ENCODE measurements at regions not wholly inside any gene's neighbourhood (a gene's known extent, or its start where the extent isn't known, plus 50 kb on each side); places are given as distances from the start of the nearest gene placed in this dataset.
"Not testable (repeated sequence)": the region's sequence is repeated elsewhere in the genome, so short reads cannot be mapped to it uniquely, and the experiment has no call there.

- DNase-seq = not testable (repeated sequence)
Measured at GRCh38 chr4:3896871-3897578, 130.8 kb downstream of the ADRA2C start.

GRCh38 chr4:3898098-3898497 lies 131.9 kb downstream of the ADRA2C start:
- CTCF ChIA-PET = no interaction called here

More at GRCh38 chr4:3896871-3897578, 130.8 kb downstream of the ADRA2C start:
- H3K4me3 ChIP-seq (ENCODE audit: control insufficient read depth in 1 of 7, extremely low read depth in 1 of 7, insufficient read depth in 4 of 7, low read depth in 2 of 7, low read length in 6 of 7); H3K9me3 ChIP-seq (ENCODE audit: control extremely low read depth in 1 of 5, control insufficient read depth in 4 of 5, insufficient read depth in 2 of 5, low read depth in 1 of 5, low read length in 4 of 5); H3K27ac ChIP-seq (ENCODE audit: insufficient read depth in 1 of 2, low read depth in 1 of 2, low read length in 2 of 2, poor library complexity in 1 of 2, severe bottlenecking in 2 of 2); H3K36me3 ChIP-seq (ENCODE audit: control insufficient read depth in 4 of 4, insufficient read depth in 4 of 4, low read length in 3 of 4); POLR2A ChIA-PET; H3K4me1 ChIP-seq (ENCODE audit: control extremely low read depth in 1 of 4, control insufficient read depth in 4 of 4, insufficient read depth in 4 of 4, low read length in 3 of 4); CTCF ChIA-PET: not testable (repeated sequence)
- 98% methylated on average over 7 of the region's 20 CpGs for WGBS (ENCODE audit: insufficient coverage)
- H3K27me3 ChIP-seq (replicated peaks in 2 of 5; ENCODE audit: control insufficient read depth in 4 of 5, insufficient read depth in 5 of 5, low read length in 4 of 5) = peaks cover 0 to 10% (median 2%) of the 10 kb centered on the region in 5 experiments

GRCh38 chr4:3898928-3899327 lies 132.7 kb downstream of the ADRA2C start:
- H3K27ac ChIP-seq (ENCODE audit: insufficient read depth in 1 of 2, low read depth in 1 of 2, low read length in 2 of 2, poor library complexity in 1 of 2, severe bottlenecking in 2 of 2); H3K4me3 ChIP-seq (ENCODE audit: control insufficient read depth in 1 of 7, extremely low read depth in 1 of 7, insufficient read depth in 4 of 7, low read depth in 2 of 7, low read length in 6 of 7); CTCF ChIA-PET; POLR2A ChIA-PET; H3K27me3 ChIP-seq (replicated peaks in 2 of 5; ENCODE audit: control insufficient read depth in 4 of 5, insufficient read depth in 5 of 5, low read length in 4 of 5); H3K4me1 ChIP-seq (ENCODE audit: control extremely low read depth in 1 of 4, control insufficient read depth in 4 of 4, insufficient read depth in 4 of 4, low read length in 3 of 4); H3K9me3 ChIP-seq (ENCODE audit: control extremely low read depth in 1 of 5, control insufficient read depth in 4 of 5, insufficient read depth in 2 of 5, low read depth in 1 of 5, low read length in 4 of 5); DNase-seq; H3K36me3 ChIP-seq (ENCODE audit: control insufficient read depth in 4 of 4, insufficient read depth in 4 of 4, low read length in 3 of 4): not testable (repeated sequence)
- 96% methylated on average over 8 of the region's 10 CpGs for WGBS (ENCODE audit: insufficient coverage)

More at GRCh38 chr4:3898098-3898497, 131.9 kb downstream of the ADRA2C start:
- H3K4me3 ChIP-seq (ENCODE audit: control insufficient read depth in 1 of 7, extremely low read depth in 1 of 7, insufficient read depth in 4 of 7, low read depth in 2 of 7, low read length in 6 of 7) = no peak overlapping the region
- 89% methylated on average over 11 of the region's 19 CpGs for WGBS (ENCODE audit: insufficient coverage)
- DNase-seq = no peak
- H3K4me1 ChIP-seq (ENCODE audit: control extremely low read depth in 1 of 4, control insufficient read depth in 4 of 4, insufficient read depth in 4 of 4, low read length in 3 of 4) = no peaks in the 10 kb centered on the region
- H3K9me3 ChIP-seq (ENCODE audit: control extremely low read depth in 1 of 5, control insufficient read depth in 4 of 5, insufficient read depth in 2 of 5, low read depth in 1 of 5, low read length in 4 of 5) = no peaks in the 10 kb centered on the region
- POLR2A ChIA-PET = no interaction called here
- no peaks in the 10 kb centered on the region for H3K36me3 ChIP-seq (ENCODE audit: control insufficient read depth in 4 of 4, insufficient read depth in 4 of 4, low read length in 3 of 4)
- peaks cover 0 to 5% (median 2%) of the 10 kb centered on the region in 5 experiments for H3K27me3 ChIP-seq (replicated peaks in 2 of 5; ENCODE audit: control insufficient read depth in 4 of 5, insufficient read depth in 5 of 5, low read length in 4 of 5)
- H3K27ac ChIP-seq (ENCODE audit: insufficient read depth in 1 of 2, low read depth in 1 of 2, low read length in 2 of 2, poor library complexity in 1 of 2, severe bottlenecking in 2 of 2) = no peak overlapping the region

- 84% methylated on average over 8 of the region's 15 CpGs for WGBS (ENCODE audit: insufficient coverage)
- POLR2A ChIA-PET; H3K4me1 ChIP-seq (ENCODE audit: control extremely low read depth in 1 of 4, control insufficient read depth in 4 of 4, insufficient read depth in 4 of 4, low read length in 3 of 4); H3K27me3 ChIP-seq (replicated peaks in 2 of 5; ENCODE audit: control insufficient read depth in 4 of 5, insufficient read depth in 5 of 5, low read length in 4 of 5); H3K36me3 ChIP-seq (ENCODE audit: control insufficient read depth in 4 of 4, insufficient read depth in 4 of 4, low read length in 3 of 4); DNase-seq; H3K27ac ChIP-seq (ENCODE audit: insufficient read depth in 1 of 2, low read depth in 1 of 2, low read length in 2 of 2, poor library complexity in 1 of 2, severe bottlenecking in 2 of 2); H3K4me3 ChIP-seq (ENCODE audit: control insufficient read depth in 1 of 7, extremely low read depth in 1 of 7, insufficient read depth in 4 of 7, low read depth in 2 of 7, low read length in 6 of 7); CTCF ChIA-PET; H3K9me3 ChIP-seq (ENCODE audit: control extremely low read depth in 1 of 5, control insufficient read depth in 4 of 5, insufficient read depth in 2 of 5, low read depth in 1 of 5, low read length in 4 of 5): not testable (repeated sequence)
Measured at GRCh38 chr4:3904264-3904955, 138.2 kb downstream of the ADRA2C start.

- H3K4me3 ChIP-seq (ENCODE audit: control insufficient read depth in 1 of 7, extremely low read depth in 1 of 7, insufficient read depth in 4 of 7, low read depth in 2 of 7, low read length in 6 of 7); H3K9me3 ChIP-seq (ENCODE audit: control extremely low read depth in 1 of 5, control insufficient read depth in 4 of 5, insufficient read depth in 2 of 5, low read depth in 1 of 5, low read length in 4 of 5); H3K27me3 ChIP-seq (replicated peaks in 2 of 5; ENCODE audit: control insufficient read depth in 4 of 5, insufficient read depth in 5 of 5, low read length in 4 of 5); H3K27ac ChIP-seq (ENCODE audit: insufficient read depth in 1 of 2, low read depth in 1 of 2, low read length in 2 of 2, poor library complexity in 1 of 2, severe bottlenecking in 2 of 2); H3K36me3 ChIP-seq (ENCODE audit: control insufficient read depth in 4 of 4, insufficient read depth in 4 of 4, low read length in 3 of 4); POLR2A ChIA-PET; DNase-seq; CTCF ChIA-PET; H3K4me1 ChIP-seq (ENCODE audit: control extremely low read depth in 1 of 4, control insufficient read depth in 4 of 4, insufficient read depth in 4 of 4, low read length in 3 of 4): not testable (repeated sequence)
- WGBS (ENCODE audit: insufficient coverage) = 78% methylated on average over 3 of the region's 3 CpGs
Measured at GRCh38 chr4:3909616-3910015, 143.4 kb downstream of the ADRA2C start.

GRCh38 chr4:3910161-3910950 lies 144.2 kb downstream of the ADRA2C start:
- POLR2A ChIA-PET; H3K27ac ChIP-seq (ENCODE audit: insufficient read depth in 1 of 2, low read depth in 1 of 2, low read length in 2 of 2, poor library complexity in 1 of 2, severe bottlenecking in 2 of 2); H3K36me3 ChIP-seq (ENCODE audit: control insufficient read depth in 4 of 4, insufficient read depth in 4 of 4, low read length in 3 of 4); CTCF ChIA-PET; H3K9me3 ChIP-seq (ENCODE audit: control extremely low read depth in 1 of 5, control insufficient read depth in 4 of 5, insufficient read depth in 2 of 5, low read depth in 1 of 5, low read length in 4 of 5); H3K4me1 ChIP-seq (ENCODE audit: control extremely low read depth in 1 of 4, control insufficient read depth in 4 of 4, insufficient read depth in 4 of 4, low read length in 3 of 4); H3K27me3 ChIP-seq (replicated peaks in 2 of 5; ENCODE audit: control insufficient read depth in 4 of 5, insufficient read depth in 5 of 5, low read length in 4 of 5); H3K4me3 ChIP-seq (ENCODE audit: control insufficient read depth in 1 of 7, extremely low read depth in 1 of 7, insufficient read depth in 4 of 7, low read depth in 2 of 7, low read length in 6 of 7); DNase-seq: not testable (repeated sequence)
- WGBS (ENCODE audit: insufficient coverage) = 93% methylated on average over 12 of the region's 14 CpGs
